ENCODE measurements at regions not wholly inside any gene's neighbourhood (a gene's known extent, or its start where the extent isn't known, plus 50 kb on each side); places are given as distances from the start of the nearest gene placed in this dataset.

GRCh38 chr10:30176182-30176581 lies 116.8 kb upstream of the JCAD start:
- H3K9ac ChIP-seq (ENCODE audit: low read length) = no peak overlapping the region
- H3K36me3 ChIP-seq (ENCODE audit: insufficient read depth, low read length) = no peaks in the 10 kb centered on the region
- H3F3A ChIP-seq (ENCODE audit: insufficient read depth, low read length, poor library complexity, severe bottlenecking) = no peaks in the 10 kb centered on the region
- H3K27ac ChIP-seq (ENCODE audit: low read length) = no peak overlapping the region
- no peaks in the 10 kb centered on the region for H3K9me3 ChIP-seq (ENCODE audit: low read length)
- H3K79me2 ChIP-seq (replicated peaks; ENCODE audit: insufficient read depth, low read length) = no peaks in the 10 kb centered on the region
- no peaks in the 10 kb centered on the region for H3K9me2 ChIP-seq (ENCODE audit: insufficient read depth, low read length)
- no peaks in the 10 kb centered on the region for H4K20me1 ChIP-seq (ENCODE audit: insufficient read depth)
- no peaks in the 10 kb centered on the region for H3K27me3 ChIP-seq (ENCODE audit: insufficient read depth, low read depth, low read length)
- H3K4me2 ChIP-seq (ENCODE audit: low read length) = no peak overlapping the region
- no peak overlapping the region for H2AFZ ChIP-seq (ENCODE audit: low read depth, low read length)
- TF ChIP-seq TAF1 (IDR thresholded peaks at IDR 0.05; ENCODE audit: low read depth) (no peak), MXI1 (conservative IDR thresholded peaks at IDR 0.05; ENCODE audit: poor library complexity, severe bottlenecking) (no peak)
- no peak overlapping the region for H3K4me3 ChIP-seq (ENCODE audit: low read length)

- no peak overlapping the region for H3K4me3 ChIP-seq (ENCODE audit: low read length)
- H3K9me3 ChIP-seq (ENCODE audit: low read length) = no peaks in the 10 kb centered on the region
- H4K20me1 ChIP-seq (ENCODE audit: insufficient read depth) = no peaks in the 10 kb centered on the region
- H3K9me2 ChIP-seq (ENCODE audit: insufficient read depth, low read length) = no peaks in the 10 kb centered on the region
- H3K79me2 ChIP-seq (replicated peaks; ENCODE audit: insufficient read depth, low read length) = no peaks in the 10 kb centered on the region
- H3K9ac ChIP-seq (ENCODE audit: low read length) = no peak overlapping the region
- no peak overlapping the region for H3K4me2 ChIP-seq (ENCODE audit: low read length)
- H3K27ac ChIP-seq (ENCODE audit: low read length) = no peak overlapping the region
- no peaks in the 10 kb centered on the region for H3K27me3 ChIP-seq (ENCODE audit: insufficient read depth, low read depth, low read length)
- H3F3A ChIP-seq (ENCODE audit: insufficient read depth, low read length, poor library complexity, severe bottlenecking) = no peaks in the 10 kb centered on the region
- TF ChIP-seq RAD21 (conservative IDR thresholded peaks at IDR 0.05) (no peak), TAF1 (IDR thresholded peaks at IDR 0.05; ENCODE audit: low read depth) (no peak)
- no peaks in the 10 kb centered on the region for H3K36me3 ChIP-seq (ENCODE audit: insufficient read depth, low read length)
- H2AFZ ChIP-seq (ENCODE audit: low read depth, low read length) = no peak overlapping the region
Observed at GRCh38 chr10:30172673-30173072, 113.3 kb upstream of the JCAD start.

- no peaks in the 10 kb centered on the region for H3K36me3 ChIP-seq (ENCODE audit: insufficient read depth, low read length)
- no peak for TF ChIP-seq TAF1 (IDR thresholded peaks at IDR 0.05; ENCODE audit: low read depth)
- TF ChIP-seq, protein P1, sequence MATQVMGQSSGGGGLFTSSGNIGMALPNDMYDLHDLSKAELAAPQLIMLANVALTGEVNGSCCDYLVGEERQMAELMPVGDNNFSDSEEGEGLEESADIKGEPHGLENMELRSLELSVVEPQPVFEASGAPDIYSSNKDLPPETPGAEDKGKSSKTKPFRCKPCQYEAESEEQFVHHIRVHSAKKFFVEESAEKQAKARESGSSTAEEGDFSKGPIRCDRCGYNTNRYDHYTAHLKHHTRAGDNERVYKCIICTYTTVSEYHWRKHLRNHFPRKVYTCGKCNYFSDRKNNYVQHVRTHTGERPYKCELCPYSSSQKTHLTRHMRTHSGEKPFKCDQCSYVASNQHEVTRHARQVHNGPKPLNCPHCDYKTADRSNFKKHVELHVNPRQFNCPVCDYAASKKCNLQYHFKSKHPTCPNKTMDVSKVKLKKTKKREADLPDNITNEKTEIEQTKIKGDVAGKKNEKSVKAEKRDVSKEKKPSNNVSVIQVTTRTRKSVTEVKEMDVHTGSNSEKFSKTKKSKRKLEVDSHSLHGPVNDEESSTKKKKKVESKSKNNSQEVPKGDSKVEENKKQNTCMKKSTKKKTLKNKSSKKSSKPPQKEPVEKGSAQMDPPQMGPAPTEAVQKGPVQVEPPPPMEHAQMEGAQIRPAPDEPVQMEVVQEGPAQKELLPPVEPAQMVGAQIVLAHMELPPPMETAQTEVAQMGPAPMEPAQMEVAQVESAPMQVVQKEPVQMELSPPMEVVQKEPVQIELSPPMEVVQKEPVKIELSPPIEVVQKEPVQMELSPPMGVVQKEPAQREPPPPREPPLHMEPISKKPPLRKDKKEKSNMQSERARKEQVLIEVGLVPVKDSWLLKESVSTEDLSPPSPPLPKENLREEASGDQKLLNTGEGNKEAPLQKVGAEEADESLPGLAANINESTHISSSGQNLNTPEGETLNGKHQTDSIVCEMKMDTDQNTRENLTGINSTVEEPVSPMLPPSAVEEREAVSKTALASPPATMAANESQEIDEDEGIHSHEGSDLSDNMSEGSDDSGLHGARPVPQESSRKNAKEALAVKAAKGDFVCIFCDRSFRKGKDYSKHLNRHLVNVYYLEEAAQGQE (IDR thresholded peaks at IDR 0.05; ENCODE audit: borderline replicate concordance) = no peak
- TF ChIP-seq EZH2 (IDR thresholded peaks at IDR 0.05; ENCODE audit: borderline replicate concordance, insufficient read depth, low read length, poor library complexity, severe bottlenecking) = no peak
- TF ChIP-seq SMC3 (conservative IDR thresholded peaks at IDR 0.05; ENCODE audit: poor library complexity) = no peak
- no peak for TF ChIP-seq EP300 (conservative IDR thresholded peaks at IDR 0.05; ENCODE audit: poor library complexity, severe bottlenecking)
- TF ChIP-seq, protein P2, sequence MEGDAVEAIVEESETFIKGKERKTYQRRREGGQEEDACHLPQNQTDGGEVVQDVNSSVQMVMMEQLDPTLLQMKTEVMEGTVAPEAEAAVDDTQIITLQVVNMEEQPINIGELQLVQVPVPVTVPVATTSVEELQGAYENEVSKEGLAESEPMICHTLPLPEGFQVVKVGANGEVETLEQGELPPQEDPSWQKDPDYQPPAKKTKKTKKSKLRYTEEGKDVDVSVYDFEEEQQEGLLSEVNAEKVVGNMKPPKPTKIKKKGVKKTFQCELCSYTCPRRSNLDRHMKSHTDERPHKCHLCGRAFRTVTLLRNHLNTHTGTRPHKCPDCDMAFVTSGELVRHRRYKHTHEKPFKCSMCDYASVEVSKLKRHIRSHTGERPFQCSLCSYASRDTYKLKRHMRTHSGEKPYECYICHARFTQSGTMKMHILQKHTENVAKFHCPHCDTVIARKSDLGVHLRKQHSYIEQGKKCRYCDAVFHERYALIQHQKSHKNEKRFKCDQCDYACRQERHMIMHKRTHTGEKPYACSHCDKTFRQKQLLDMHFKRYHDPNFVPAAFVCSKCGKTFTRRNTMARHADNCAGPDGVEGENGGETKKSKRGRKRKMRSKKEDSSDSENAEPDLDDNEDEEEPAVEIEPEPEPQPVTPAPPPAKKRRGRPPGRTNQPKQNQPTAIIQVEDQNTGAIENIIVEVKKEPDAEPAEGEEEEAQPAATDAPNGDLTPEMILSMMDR (IDR thresholded peaks at IDR 0.05; ENCODE audit: poor library complexity, severe bottlenecking) = no peak
- no peak for TF ChIP-seq RAD21 (conservative IDR thresholded peaks at IDR 0.05)
- TF ChIP-seq POLR2AphosphoS5 (IDR thresholded peaks at IDR 0.05) = no peak
- no peak for TF ChIP-seq MXI1 (conservative IDR thresholded peaks at IDR 0.05; ENCODE audit: poor library complexity, severe bottlenecking)
- no peaks in the 10 kb centered on the region for H3F3A ChIP-seq (ENCODE audit: insufficient read depth, low read length, poor library complexity, severe bottlenecking)
- H3K9me2 ChIP-seq (ENCODE audit: insufficient read depth, low read length) = no peaks in the 10 kb centered on the region
- H3K4me2 ChIP-seq (ENCODE audit: low read length) = no peak overlapping the region
- no peaks in the 10 kb centered on the region for H3K79me2 ChIP-seq (replicated peaks; ENCODE audit: insufficient read depth, low read length)
- H2AFZ ChIP-seq (ENCODE audit: low read depth, low read length) = no peak overlapping the region
- no peak overlapping the region for H3K4me3 ChIP-seq (ENCODE audit: low read length)
- no peaks in the 10 kb centered on the region for H4K20me1 ChIP-seq (ENCODE audit: insufficient read depth)
- no peaks in the 10 kb centered on the region for H3K9me3 ChIP-seq (ENCODE audit: low read length)
- H3K27me3 ChIP-seq (ENCODE audit: insufficient read depth, low read depth, low read length) = no peaks in the 10 kb centered on the region
- no peak overlapping the region for H3K27ac ChIP-seq (ENCODE audit: low read length)
- H3K9ac ChIP-seq (ENCODE audit: low read length) = no peak overlapping the region
Observed at GRCh38 chr10:30172091-30172490, 112.7 kb upstream of the JCAD start.
